Naive B cell (primary cell): ENCODE measurements at regions not wholly inside any gene's neighbourhood (a gene's known extent, or its start where the extent isn't known, plus 50 kb on each side); places are given as distances from the start of the nearest gene placed in this dataset.

ENCODE experiments used
- ATAC-seq, 2 donors: fragments of 150-1000 bp; cut with Tn5 transposase; 2 replicates each; pipeline ENCODE4 v1.10.0; 2021; ENCODE audit warnings: low read depth in 2 of 2, mild to moderate bottlenecking in 2 of 2, moderate library complexity in 2 of 2
- DNase-seq: peaks from one replicate; pipeline ENCODE4 v3.0.0; 2022
- H3K27ac Mint-ChIP-seq, 6 donors: one replicate each; pipeline ENCODE4 v1.8.0; 2020 to 2022; ENCODE audit warnings: mild to moderate bottlenecking in 6 of 6, mixed read lengths in 6 of 6, moderate library complexity in 5 of 6, inconsistent platforms in 2 of 6
- H3K27me3 Mint-ChIP-seq, 3 donors: one replicate each; pipeline ENCODE4 v1.8.0; 2021 to 2022; ENCODE audit warnings: mixed read lengths in 3 of 3, mild to moderate bottlenecking in 1 of 3
- H3K36me3 Mint-ChIP-seq, 2 donors: one replicate each; pipeline ENCODE4 v1.8.0; 2020 to 2022; ENCODE audit warnings: mixed read lengths in 2 of 2, inconsistent platforms in 1 of 2, mild to moderate bottlenecking in 1 of 2
- H3K4me1 Mint-ChIP-seq, 3 donors: one replicate each; pipeline ENCODE4 v1.8.0; 2020 to 2022; ENCODE audit warnings: mixed read lengths in 3 of 3, inconsistent platforms in 1 of 3, mild to moderate bottlenecking in 1 of 3, moderate library complexity in 1 of 3
- H3K4me3 Mint-ChIP-seq, 8 donors: one replicate each; pipeline ENCODE4 v1.8.0; 2020 to 2022; ENCODE audit warnings: mild to moderate bottlenecking in 8 of 8, mixed read lengths in 8 of 8, moderate library complexity in 8 of 8, inconsistent platforms in 2 of 8
- H3K9me3 Mint-ChIP-seq, 7 donors: one replicate each; pipeline ENCODE4 v1.8.0; 2020 to 2022; ENCODE audit warnings: mixed read lengths in 7 of 7, mild to moderate bottlenecking in 5 of 7, inconsistent platforms in 2 of 7, moderate library complexity in 1 of 7

DNA sequence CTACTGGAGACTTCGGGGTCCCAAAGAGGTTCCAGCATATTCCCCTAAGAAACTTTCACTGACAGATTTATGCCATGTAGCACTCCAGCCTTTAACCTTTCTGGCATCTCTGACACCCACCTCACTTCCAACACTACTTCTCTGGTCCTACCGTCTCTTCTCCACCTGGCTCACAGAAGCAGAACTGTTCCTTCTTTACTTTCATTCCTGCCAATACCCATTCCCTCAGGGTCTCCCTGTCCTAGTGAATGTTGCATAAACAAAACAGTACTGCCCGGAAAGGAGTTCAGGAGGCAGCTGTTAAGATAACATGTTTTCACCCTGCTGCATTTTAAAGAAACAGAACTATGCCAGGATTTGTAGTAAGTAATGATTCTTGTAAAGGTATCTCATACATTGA, 136.0 kb upstream of the MIR17HG start:
- ATAC-seq: no peak
- no peaks in the 10 kb centered on the region for H3K27me3 Mint-ChIP-seq

DNA sequence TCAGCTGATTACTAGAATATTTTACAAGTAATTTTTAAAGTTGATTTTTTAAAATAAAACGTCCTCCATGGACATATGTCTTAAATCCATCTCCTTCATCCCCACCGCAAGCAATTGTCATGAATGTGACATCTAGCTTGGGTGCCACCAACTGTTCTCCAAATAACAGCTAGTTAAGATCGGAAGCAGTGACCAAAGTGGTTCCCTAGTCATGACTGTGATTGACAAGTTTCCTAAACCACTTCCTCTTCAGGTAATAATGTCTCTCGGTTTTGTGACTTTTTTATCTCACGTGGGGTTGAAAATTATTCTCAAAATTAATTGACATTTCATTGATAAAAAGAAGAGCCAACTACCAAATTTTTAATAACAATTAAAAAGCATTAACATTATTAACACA, 135.3 kb upstream of the MIR17HG start:
- Mint-ChIP-seq H3K36me3 (peaks cover 0 to 5% of the 10 kb centered on the region in 2 donors), H3K27ac (no peak overlapping the region), H3K9me3 (peaks cover 0 to 18% (median 4%) of the 10 kb centered on the region in 7 donors), H3K27me3 (no peaks in the 10 kb centered on the region), H3K4me1 (no peaks in the 10 kb centered on the region), H3K4me3 (no peak overlapping the region)
- DNase-seq (no peak), ATAC-seq (no peak)

More for the DNA sequence above, 136.0 kb upstream of the MIR17HG start:
- H3K9me3 Mint-ChIP-seq: peaks cover 0 to 18% (median 4%) of the 10 kb centered on the region in 7 donors
- no peak overlapping the region for H3K27ac Mint-ChIP-seq
- no peak for DNase-seq
- H3K36me3 Mint-ChIP-seq: peaks cover 0 to 5% of the 10 kb centered on the region in 2 donors
- H3K4me1 Mint-ChIP-seq: no peaks in the 10 kb centered on the region
- H3K4me3 Mint-ChIP-seq: no peak overlapping the region

DNA sequence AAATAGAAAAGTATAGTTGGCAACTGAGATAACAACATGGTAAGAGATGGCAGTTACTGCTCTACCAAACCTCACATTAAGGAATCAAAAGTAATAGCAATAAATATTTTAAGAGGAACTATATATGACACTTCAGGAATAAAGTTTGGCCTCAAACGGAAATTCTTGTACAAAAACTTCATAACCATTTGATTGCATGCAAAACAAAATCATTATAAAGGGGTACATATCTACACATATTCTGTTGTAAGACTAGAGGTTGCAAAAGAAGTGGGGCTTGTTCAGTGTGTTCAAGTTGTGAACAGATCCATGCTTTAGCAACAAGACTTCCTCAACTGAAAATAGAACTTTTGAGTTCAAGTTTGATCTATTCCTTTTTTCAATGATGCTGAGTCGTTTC, 133.5 kb upstream of the MIR17HG start:
- no peaks in the 10 kb centered on the region for H3K27me3 Mint-ChIP-seq
- no peak for ATAC-seq

DNA sequence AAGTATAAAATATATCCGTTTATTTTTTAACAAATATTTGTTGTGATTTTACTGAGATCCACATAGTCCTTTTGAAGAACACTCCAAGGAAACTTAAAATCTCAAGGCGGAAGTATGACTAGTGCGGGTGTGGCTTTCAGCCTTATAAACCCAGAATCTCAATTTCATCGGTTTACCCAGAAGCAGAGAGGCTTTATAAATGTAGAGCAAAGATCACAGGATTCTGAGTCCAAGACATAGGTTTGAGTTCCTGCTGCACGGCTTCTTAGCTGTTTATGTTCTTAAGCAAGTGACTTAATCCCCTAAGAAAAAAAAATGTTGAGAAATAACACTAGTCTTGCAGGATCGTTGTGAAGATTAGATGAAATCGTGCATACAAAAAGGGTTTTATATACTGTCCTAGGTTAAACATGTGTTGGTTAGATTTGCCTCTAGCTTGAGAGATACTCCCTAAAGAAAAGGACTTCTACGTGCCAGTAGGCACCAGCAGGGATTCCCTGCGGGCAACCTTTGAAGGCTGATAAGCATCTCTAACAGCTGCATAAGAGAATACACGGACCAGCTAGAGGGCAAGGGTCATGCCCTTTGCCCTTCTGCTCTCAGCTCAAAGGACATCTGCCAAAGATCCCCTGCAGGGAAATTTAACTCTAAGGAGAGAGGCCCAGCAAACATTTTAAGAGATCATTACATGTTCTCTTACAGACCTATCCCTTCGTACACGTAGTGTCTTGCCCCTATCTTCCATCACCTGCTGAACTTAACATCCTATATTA, 130.4 kb upstream of the MIR17HG start:
- DNase-seq: no peak
- H3K36me3 Mint-ChIP-seq: no peaks in the 10 kb centered on the region
- peak overlapping the region in 1 of 6 donors; percentile 49 for H3K27ac Mint-ChIP-seq
- no peak overlapping the region for H3K4me3 Mint-ChIP-seq
- H3K4me1 Mint-ChIP-seq: no peaks in the 10 kb centered on the region
- no peaks in the 10 kb centered on the region for H3K27me3 Mint-ChIP-seq
- H3K9me3 Mint-ChIP-seq: peaks cover 0 to 6% (median 2%) of the 10 kb centered on the region in 7 donors
- no peak for ATAC-seq

More for the DNA sequence above, 133.5 kb upstream of the MIR17HG start:
- DNase-seq: no peak
- H3K36me3 Mint-ChIP-seq: peaks cover 0 to 5% of the 10 kb centered on the region in 2 donors
- H3K27ac Mint-ChIP-seq: no peak overlapping the region
- H3K4me1 Mint-ChIP-seq: no peaks in the 10 kb centered on the region
- no peak overlapping the region for H3K4me3 Mint-ChIP-seq
- peaks cover 0 to 18% (median 4%) of the 10 kb centered on the region in 7 donors for H3K9me3 Mint-ChIP-seq

DNA sequence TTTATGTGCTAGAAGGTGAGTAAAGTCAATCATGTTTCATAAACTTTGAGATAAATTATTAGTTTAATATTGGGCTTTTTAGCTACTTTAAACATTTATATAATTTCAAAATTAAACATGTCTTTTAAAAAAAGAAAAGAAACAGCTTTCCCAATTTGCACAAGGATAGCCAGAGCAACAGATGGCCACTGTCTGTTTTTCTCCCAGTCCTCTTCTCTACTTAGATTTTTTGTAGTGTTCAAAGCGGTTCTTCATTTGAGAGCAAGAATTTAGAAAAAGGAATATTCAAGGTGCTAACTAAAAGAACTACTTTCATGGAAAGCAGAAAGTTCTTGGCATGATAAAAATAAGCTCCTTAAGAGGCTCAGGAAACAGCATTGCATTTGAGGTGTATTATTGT, 128.3 kb upstream of the MIR17HG start:
- H3K4me1 Mint-ChIP-seq: no peaks in the 10 kb centered on the region
- H3K9me3 Mint-ChIP-seq: peaks cover 0 to 2% (median 0%) of the 10 kb centered on the region in 7 donors
- no peaks in the 10 kb centered on the region for H3K36me3 Mint-ChIP-seq
- H3K4me3 Mint-ChIP-seq: no peak overlapping the region
- DNase-seq (no peak), ATAC-seq (no peak)
- no peaks in the 10 kb centered on the region for H3K27me3 Mint-ChIP-seq
- H3K27ac Mint-ChIP-seq: no peak overlapping the region

DNA sequence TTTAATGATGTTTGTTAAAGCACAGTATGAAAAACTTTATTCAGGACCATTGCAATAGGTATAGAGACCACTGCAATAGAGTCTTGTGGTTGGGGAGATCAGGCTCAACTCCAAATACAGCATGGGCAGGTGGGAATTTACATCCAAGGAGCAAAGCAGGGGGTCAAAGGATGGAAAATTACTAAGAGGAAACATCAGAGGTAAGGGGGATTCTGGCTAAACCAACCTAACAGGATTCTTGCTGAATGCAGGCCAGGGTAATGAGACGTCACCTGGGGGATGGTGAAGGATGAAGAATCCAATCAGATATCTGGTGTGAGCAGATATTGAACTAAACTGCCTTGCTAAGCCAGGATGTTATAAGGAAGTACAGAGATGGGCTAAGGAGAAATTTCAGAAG, 126.6 kb upstream of the MIR17HG start:
- peaks cover 0 to 2% (median 0%) of the 10 kb centered on the region in 7 donors for H3K9me3 Mint-ChIP-seq
- DNase-seq (no peak), ATAC-seq (no peak)

DNA sequence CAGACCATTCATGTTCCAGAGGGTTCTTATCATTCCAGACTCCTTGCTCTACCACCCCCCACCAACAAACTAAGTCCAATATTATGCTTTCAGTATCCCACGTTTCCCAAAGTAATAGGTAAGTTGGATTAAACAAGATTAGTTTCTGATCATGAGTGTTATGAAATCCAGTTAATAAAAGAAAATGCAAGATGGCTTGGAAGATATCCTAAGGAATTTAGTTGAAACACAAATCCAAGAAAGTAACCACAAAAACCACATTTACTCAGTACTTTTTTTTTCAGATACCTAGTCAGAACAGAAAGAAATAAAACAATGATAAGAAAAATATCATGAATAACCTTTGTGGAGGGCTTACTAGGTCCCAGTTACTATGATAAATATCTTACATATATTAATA, 119.4 kb upstream of the MIR17HG start:
- Mint-ChIP-seq H3K9me3 (no peaks in the 10 kb centered on the region), H3K4me1 (no peaks in the 10 kb centered on the region), H3K27ac (no peak overlapping the region), H3K4me3 (no peak overlapping the region), H3K27me3 (no peaks in the 10 kb centered on the region), H3K36me3 (no peaks in the 10 kb centered on the region)
- DNase-seq (no peak), ATAC-seq (no peak)

More for the DNA sequence above, 126.6 kb upstream of the MIR17HG start:
- Mint-ChIP-seq H3K36me3 (no peaks in the 10 kb centered on the region), H3K27ac (no peak overlapping the region), H3K4me1 (no peaks in the 10 kb centered on the region), H3K4me3 (no peak overlapping the region), H3K27me3 (no peaks in the 10 kb centered on the region)

DNA sequence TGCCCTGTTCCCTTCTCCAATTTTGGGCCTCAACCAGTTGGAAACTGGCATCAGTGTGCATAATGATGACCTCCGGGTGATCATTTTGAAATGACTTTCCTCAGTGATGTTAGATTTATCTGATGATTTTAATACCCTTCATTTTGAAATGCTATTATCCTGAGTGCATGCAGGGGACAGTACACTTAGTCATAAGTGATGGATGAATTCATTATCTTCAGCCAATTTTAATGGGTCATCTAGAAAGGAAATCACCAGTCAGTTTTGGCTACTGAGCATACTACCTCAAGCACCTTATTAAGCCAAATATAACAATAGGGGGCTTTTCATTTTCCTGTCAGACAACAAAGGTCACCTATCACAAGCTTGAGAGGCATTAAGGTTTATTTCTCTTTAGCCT, 118.5 kb upstream of the MIR17HG start:
- DNase-seq (no peak), ATAC-seq (no peak)
- no peaks in the 10 kb centered on the region for H3K36me3 Mint-ChIP-seq
- H3K27ac Mint-ChIP-seq: no peak overlapping the region
- no peaks in the 10 kb centered on the region for H3K27me3 Mint-ChIP-seq
- H3K4me3 Mint-ChIP-seq: no peak overlapping the region
- H3K9me3 Mint-ChIP-seq: no peaks in the 10 kb centered on the region
- no peaks in the 10 kb centered on the region for H3K4me1 Mint-ChIP-seq

DNA sequence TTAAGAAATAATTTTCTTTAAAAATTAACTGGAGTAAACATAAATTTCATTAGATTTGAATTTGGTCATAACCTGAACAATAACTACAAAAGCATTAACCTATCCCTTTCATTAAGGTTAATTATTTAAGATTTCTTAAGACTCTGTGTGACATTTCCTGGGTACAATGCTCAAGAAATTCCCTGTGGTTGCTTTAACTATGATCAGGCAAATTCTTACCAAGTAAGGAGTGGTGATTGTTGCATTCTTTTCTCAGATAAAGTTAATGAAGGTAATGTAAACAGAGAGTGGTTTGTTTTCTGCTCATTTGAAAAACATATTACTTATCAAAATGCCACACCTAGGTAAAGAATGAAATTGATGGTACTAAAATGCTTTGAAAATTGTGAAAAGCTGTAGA, 114.8 kb upstream of the MIR17HG start:
- H3K9me3 Mint-ChIP-seq: no peaks in the 10 kb centered on the region
- DNase-seq (no peak), ATAC-seq (no peak)

DNA sequence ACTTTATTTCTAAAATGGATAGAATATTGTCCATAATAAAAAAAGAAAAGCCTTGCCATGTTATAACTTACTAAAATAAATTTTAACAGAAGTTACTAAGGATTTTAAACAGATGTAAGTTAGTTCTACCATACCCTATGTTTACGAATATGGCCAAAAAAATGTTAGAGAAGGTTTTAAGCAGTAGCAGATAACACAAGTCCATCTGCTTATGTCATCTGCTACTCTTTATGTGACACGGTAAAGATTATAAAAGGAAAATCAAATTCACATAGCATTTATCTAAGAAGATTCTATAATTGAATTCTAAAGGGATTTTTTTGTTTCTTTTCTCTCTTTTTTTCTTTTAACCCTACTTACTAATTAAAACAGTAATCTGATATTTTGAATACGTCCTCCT, 114.2 kb upstream of the MIR17HG start:
- DNase-seq: no peak
- H3K4me1 Mint-ChIP-seq: no peaks in the 10 kb centered on the region
- no peak overlapping the region for H3K27ac Mint-ChIP-seq
- H3K9me3 Mint-ChIP-seq: no peaks in the 10 kb centered on the region
- no peak overlapping the region for H3K4me3 Mint-ChIP-seq
- no peaks in the 10 kb centered on the region for H3K36me3 Mint-ChIP-seq
- H3K27me3 Mint-ChIP-seq: no peaks in the 10 kb centered on the region
- no peak for ATAC-seq

More for the DNA sequence above, 114.8 kb upstream of the MIR17HG start:
- no peak overlapping the region for H3K4me3 Mint-ChIP-seq
- no peaks in the 10 kb centered on the region for H3K4me1 Mint-ChIP-seq
- no peaks in the 10 kb centered on the region for H3K27me3 Mint-ChIP-seq
- no peaks in the 10 kb centered on the region for H3K36me3 Mint-ChIP-seq
- no peak overlapping the region for H3K27ac Mint-ChIP-seq

DNA sequence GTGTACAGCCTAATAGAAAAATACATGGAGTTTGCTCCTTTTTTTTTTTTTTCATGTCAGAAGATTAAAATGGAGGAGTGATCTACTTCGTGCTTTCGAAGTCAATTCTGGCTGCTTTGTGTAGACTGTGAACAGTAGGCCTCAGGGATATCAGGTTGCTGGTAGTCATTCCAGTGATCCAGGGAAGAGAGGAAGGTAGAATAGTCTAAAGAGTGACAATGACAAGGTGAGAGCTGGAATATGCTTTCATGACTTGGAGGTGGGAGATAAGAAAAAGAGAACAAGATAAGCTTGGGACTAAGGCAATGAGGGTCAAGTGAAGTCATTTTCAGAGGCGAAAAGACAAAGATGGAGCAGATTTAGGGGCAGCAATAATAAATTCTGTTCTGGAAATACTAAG, 111.3 kb upstream of the MIR17HG start:
- no peak overlapping the region for H3K27ac Mint-ChIP-seq
- no peak overlapping the region for H3K4me3 Mint-ChIP-seq
- no peaks in the 10 kb centered on the region for H3K27me3 Mint-ChIP-seq
- DNase-seq (no peak), ATAC-seq (no peak)
- no peaks in the 10 kb centered on the region for H3K36me3 Mint-ChIP-seq
- H3K4me1 Mint-ChIP-seq: no peaks in the 10 kb centered on the region
- peaks cover 0 to 5% (median 0%) of the 10 kb centered on the region in 7 donors for H3K9me3 Mint-ChIP-seq

DNA sequence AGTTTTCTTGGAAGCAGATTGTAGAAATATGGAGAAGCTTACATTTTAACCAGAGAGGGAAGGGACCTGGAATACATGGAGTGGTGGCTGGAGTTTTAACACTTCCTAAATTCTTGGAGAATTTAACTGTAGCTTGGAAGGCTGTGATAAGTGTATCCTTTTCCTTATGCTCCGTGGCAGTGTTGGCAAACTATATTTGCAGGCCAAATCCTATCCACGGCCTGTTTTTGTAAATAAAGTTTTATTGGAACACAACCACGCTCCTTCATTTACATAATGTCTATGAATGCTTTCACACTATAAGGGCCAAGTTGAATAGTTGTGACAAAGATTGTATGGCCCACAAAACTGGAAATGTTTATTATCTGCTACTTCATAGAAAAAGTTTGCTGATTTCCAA, 110.6 kb upstream of the MIR17HG start:
- no peaks in the 10 kb centered on the region for H3K4me1 Mint-ChIP-seq
- no peak overlapping the region for H3K4me3 Mint-ChIP-seq
- no peak overlapping the region for H3K27ac Mint-ChIP-seq
- H3K27me3 Mint-ChIP-seq: no peaks in the 10 kb centered on the region
- ATAC-seq: no peak
- DNase-seq: no peak
- H3K36me3 Mint-ChIP-seq: no peaks in the 10 kb centered on the region
- peaks cover 0 to 5% (median 0%) of the 10 kb centered on the region in 7 donors for H3K9me3 Mint-ChIP-seq

DNA sequence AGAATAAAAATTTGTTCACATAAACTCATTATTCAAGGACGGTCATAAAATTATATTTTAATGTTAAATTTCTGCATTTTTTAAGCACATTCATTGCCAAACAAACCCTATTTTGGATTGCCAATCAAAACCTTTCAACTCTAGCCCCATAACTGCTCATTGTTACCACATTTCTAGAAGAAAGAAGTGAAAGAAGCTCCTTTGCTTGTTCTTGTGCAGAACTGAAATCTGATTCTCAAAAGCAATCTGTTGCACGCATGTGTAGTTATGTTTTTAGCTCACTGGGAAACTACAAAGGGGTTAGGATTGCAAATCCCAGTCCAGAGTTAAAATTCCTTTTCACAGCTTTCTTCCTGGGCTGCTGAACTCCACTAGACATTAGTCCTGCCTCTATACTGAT, 109.5 kb upstream of the MIR17HG start:
- Mint-ChIP-seq H3K27me3 (no peaks in the 10 kb centered on the region), H3K9me3 (peaks cover 0 to 5% (median 0%) of the 10 kb centered on the region in 7 donors), H3K4me1 (no peaks in the 10 kb centered on the region), H3K27ac (no peak overlapping the region), H3K4me3 (no peak overlapping the region), H3K36me3 (no peaks in the 10 kb centered on the region)
- DNase-seq (no peak), ATAC-seq (no peak)

DNA sequence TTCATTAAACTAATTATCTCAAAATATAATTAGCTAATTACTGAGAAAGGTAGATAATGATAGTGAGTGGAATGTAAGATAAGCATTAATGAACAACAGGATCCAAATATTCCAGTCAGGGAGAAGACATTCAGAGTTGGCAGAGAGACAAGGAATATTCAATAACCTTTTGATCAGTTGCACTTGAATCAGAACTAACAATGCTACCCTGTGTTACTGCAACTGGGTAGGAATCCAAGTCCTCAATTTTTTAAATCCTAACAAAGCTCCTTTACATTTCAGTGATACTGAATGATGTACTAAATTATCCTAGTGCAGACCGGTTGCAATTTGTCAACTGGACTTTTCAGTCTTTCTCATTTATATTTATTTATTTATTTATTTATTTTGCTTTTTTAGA, 107.1 kb upstream of the MIR17HG start:
- no peaks in the 10 kb centered on the region for H3K36me3 Mint-ChIP-seq
- no peaks in the 10 kb centered on the region for H3K4me1 Mint-ChIP-seq
- DNase-seq (no peak), ATAC-seq (no peak)
- H3K4me3 Mint-ChIP-seq: no peak overlapping the region
- H3K27me3 Mint-ChIP-seq: no peaks in the 10 kb centered on the region
- no peak overlapping the region for H3K27ac Mint-ChIP-seq
- H3K9me3 Mint-ChIP-seq: peaks cover 0 to 5% (median 0%) of the 10 kb centered on the region in 7 donors
